ENCODE measurements at regions not wholly inside any gene's neighbourhood (a gene's known extent, or its start where the extent isn't known, plus 50 kb on each side); places are given as distances from the start of the nearest gene placed in this dataset.

GRCh38 chr14:94906991-94907587 lies 137.2 kb upstream of the GSC start:
- Histone ChIP-seq H4K20me1 (ENCODE audit: control insufficient read depth, insufficient read depth) (no peaks in the 10 kb centered on the region), H3K9ac (ENCODE audit: control insufficient read depth, insufficient read depth, low read length) (no peak overlapping the region), H3K9me3 (replicated peaks; ENCODE audit: control insufficient read depth, insufficient read depth, low read length) (no peaks in the 10 kb centered on the region), H3K4me2 (ENCODE audit: control insufficient read depth, insufficient read depth) (no peak overlapping the region), H3K27ac (ENCODE audit: control insufficient read depth, insufficient read depth) (no peak overlapping the region), H3K4me3 (no peak overlapping the region), H3K79me2 (ENCODE audit: control insufficient read depth, insufficient read depth, low read length) (no peaks in the 10 kb centered on the region), H2AFZ (ENCODE audit: control insufficient read depth, low read depth, low read length) (no peak overlapping the region), H3K27me3 (replicated peaks in 1 of 2; ENCODE audit: control insufficient read depth in 2 of 2, insufficient read depth in 2 of 2, low read length in 1 of 2) (no peaks in the 10 kb centered on the region; a peak in 1 of 4 replicates), H3K4me1 (ENCODE audit: control insufficient read depth, insufficient read depth, low read length) (no peaks in the 10 kb centered on the region), H3K36me3 (ENCODE audit: control insufficient read depth in 2 of 2, insufficient read depth in 2 of 2, low read length in 1 of 2) (no peaks in the 10 kb centered on the region)
- whole genome bisulfite sequencing (ENCODE audit: insufficient coverage, insufficient replicate concordance, low lambda C conversion rate, missing lambda C conversion rate), result 25% methylated on average over 6 of the region's 6 CpGs
- in situ Hi-C loops (cut with MboI) (no loop called here), intact Hi-C loops (cut with micrococcal nuclease; ENCODE audit: unreplicated experiment) (no loop called here)
- no peak for TF ChIP-seq NR2C1 (IDR thresholded peaks at IDR 0.05)
- TF ChIP-seq SKIL (IDR thresholded peaks at IDR 0.05; ENCODE audit: low read depth, poor library complexity, severe bottlenecking), result no peak
- no peak for TF ChIP-seq BCL3 (IDR thresholded peaks at IDR 0.05; ENCODE audit: borderline replicate concordance, insufficient read depth, low read depth, low read length, poor library complexity, severe bottlenecking)
- no peak for TF ChIP-seq NFYB (IDR thresholded peaks at IDR 0.05; ENCODE audit: insufficient read depth, low read depth, low read length)
- no peak for TF ChIP-seq KAT2A (conservative IDR thresholded peaks at IDR 0.05; ENCODE audit: control insufficient read depth, low read depth, low read length)
- TF ChIP-seq MLLT1 (IDR thresholded peaks at IDR 0.05), result no peak
- TF ChIP-seq YY1 (IDR thresholded peaks at IDR 0.05; ENCODE audit: low read depth, low read length), result no peak
- TF ChIP-seq MEF2B (IDR thresholded peaks at IDR 0.05; ENCODE audit: partially characterized antibody, poor library complexity, severe bottlenecking), result no peak
- no peak for TF ChIP-seq ELK1 (IDR thresholded peaks at IDR 0.05; ENCODE audit: low read depth, low read length)
- no peak for TF ChIP-seq POLR2AphosphoS5 (IDR thresholded peaks at IDR 0.05; ENCODE audit: low read length)
- TF ChIP-seq CBFB (IDR thresholded peaks at IDR 0.05; ENCODE audit: low read depth), result no peak
- TF ChIP-seq ZBTB33 (IDR thresholded peaks at IDR 0.05), result no peak
- TF ChIP-seq NKRF (conservative IDR thresholded peaks at IDR 0.05), result no peak
- no peak for TF ChIP-seq LARP7 (IDR thresholded peaks at IDR 0.05)
- FAIRE-seq (no peak), DNase-seq (ENCODE audit: low read depth, low spot score) (no peak), ATAC-seq (no peak)
- no TSS peak for BruUV-seq (replicated peaks)
- ChIA-PET CTCF (interaction anchor here (0.6 to 1.2 kb wide), 2 partner anchors 1108 to 1661 kb away, joined by 3 read pairs; no protein-coding TSS in a partner anchor), POLR2A (no interaction called here), SMC1A (ENCODE audit: uncharacterized antibody, unreplicated experiment) (no interaction called here), RAD21 (ENCODE audit: unreplicated experiment) (no interaction called here)

All from GM12878 (cell line).